ENCODE measurements at regions not wholly inside any gene's neighbourhood (a gene's known extent, or its start where the extent isn't known, plus 50 kb on each side); places are given as distances from the start of the nearest gene placed in this dataset.

GRCh38 chr2:21500401-21500945, 376.7 kb downstream of the TDRD15 start:
- no peak for ATAC-seq
- Histone ChIP-seq H3K27me3 (ENCODE audit: insufficient read depth, low read length) (no peaks in the 10 kb centered on the region), H3K36me3 (ENCODE audit: control insufficient read depth in 1 of 2, insufficient read depth in 2 of 2, low read length in 2 of 2) (no peaks in the 10 kb centered on the region), H3K9me2 (ENCODE audit: insufficient read depth) (no peaks in the 10 kb centered on the region), H3K9me3 (ENCODE audit: control insufficient read depth in 1 of 2, insufficient read depth in 1 of 2, low read depth in 1 of 2, low read length in 2 of 2) (no peaks in the 10 kb centered on the region; a peak in 2 of 4 replicates), H3K4me3 (replicated peaks in 1 of 2; ENCODE audit: low read depth in 1 of 2, low read length in 2 of 2) (no peak overlapping the region), H3K27ac (ENCODE audit: low read depth, low read length) (no peak overlapping the region), H3K4me2 (ENCODE audit: low read length) (no peak overlapping the region), H3K4me1 (ENCODE audit: control insufficient read depth in 1 of 2, insufficient read depth in 2 of 2, low read length in 2 of 2) (no peaks in the 10 kb centered on the region), H3K9ac (ENCODE audit: low read length) (no peak overlapping the region), H2AFZ (ENCODE audit: low read depth, low read length, poor library complexity, severe bottlenecking) (no peak overlapping the region), H4K20me1 (ENCODE audit: insufficient read depth) (no peaks in the 10 kb centered on the region), H3K79me2 (ENCODE audit: insufficient read depth, low read length) (no peaks in the 10 kb centered on the region)
- RAD21 ChIA-PET (ENCODE audit: low non-redundant PET in 1 of 2, low total read pairs in 2 of 2, uncharacterized antibody in 2 of 2, unreplicated experiment in 2 of 2), result no interaction called here
- no peak for DNase-seq (ENCODE audit: low read depth, low spot score)
- POLR2A ChIA-PET, result no interaction called here
- TF ChIP-seq ZFX (IDR thresholded peaks at IDR 0.05), result no peak
- CTCF ChIA-PET, result no interaction called here
- BruUV-seq (replicated peaks), result no TSS peak
- intact Hi-C loops (cut with micrococcal nuclease), result no loop called here

GRCh38 chr2:21501376-21502027, 377.7 kb downstream of the TDRD15 start:
- ChIA-PET CTCF (no interaction called here), RAD21 (ENCODE audit: low non-redundant PET in 1 of 2, low total read pairs in 2 of 2, uncharacterized antibody in 2 of 2, unreplicated experiment in 2 of 2) (no interaction called here), POLR2A (no interaction called here)
- intact Hi-C loops (cut with micrococcal nuclease), result no loop called here
- no peak overlapping the region for H3K4me2 ChIP-seq (ENCODE audit: low read length)
- no peaks in the 10 kb centered on the region for H3K27me3 ChIP-seq (ENCODE audit: insufficient read depth, low read length)
- H3K79me2 ChIP-seq (ENCODE audit: insufficient read depth, low read length), result no peaks in the 10 kb centered on the region
- TF ChIP-seq CBX3 (IDR thresholded peaks at IDR 0.05; ENCODE audit: low read depth) (no peak), ZNF274 (IDR thresholded peaks at IDR 0.05; ENCODE audit: low read depth, low read length) (no peak), SRF (IDR thresholded peaks at IDR 0.05; ENCODE audit: low read depth) (no peak), EZH2 (IDR thresholded peaks at IDR 0.05) (no peak), SP1 (IDR thresholded peaks at IDR 0.05; ENCODE audit: low read depth) (no peak)
- TF ChIP-seq, protein P1, sequence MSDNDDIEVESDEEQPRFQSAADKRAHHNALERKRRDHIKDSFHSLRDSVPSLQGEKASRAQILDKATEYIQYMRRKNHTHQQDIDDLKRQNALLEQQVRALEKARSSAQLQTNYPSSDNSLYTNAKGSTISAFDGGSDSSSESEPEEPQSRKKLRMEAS (IDR thresholded peaks at IDR 0.05), result no peak
- H3K27ac ChIP-seq (ENCODE audit: low read depth, low read length), result no peak overlapping the region
- no peaks in the 10 kb centered on the region for H3K36me3 ChIP-seq (ENCODE audit: control insufficient read depth in 1 of 2, insufficient read depth in 2 of 2, low read length in 2 of 2)
- no TSS peak for BruUV-seq (replicated peaks)
- H4K20me1 ChIP-seq (ENCODE audit: insufficient read depth), result no peaks in the 10 kb centered on the region
- no peak overlapping the region for H2AFZ ChIP-seq (ENCODE audit: low read depth, low read length, poor library complexity, severe bottlenecking)
- DNase-seq (ENCODE audit: low read depth, low spot score) (no peak), ATAC-seq (no peak)
- H3K9me2 ChIP-seq (ENCODE audit: insufficient read depth), result no peaks in the 10 kb centered on the region
- no peaks in the 10 kb centered on the region for H3K4me1 ChIP-seq (ENCODE audit: control insufficient read depth in 1 of 2, insufficient read depth in 2 of 2, low read length in 2 of 2)
- no peak overlapping the region for H3K4me3 ChIP-seq (replicated peaks in 1 of 2; ENCODE audit: low read depth in 1 of 2, low read length in 2 of 2)
- no peak overlapping the region for H3K9ac ChIP-seq (ENCODE audit: low read length)
- peaks cover 0 to 2% of the 10 kb centered on the region in 2 experiments; a peak in 2 of 4 replicates for H3K9me3 ChIP-seq (ENCODE audit: control insufficient read depth in 1 of 2, insufficient read depth in 1 of 2, low read depth in 1 of 2, low read length in 2 of 2)
